ENCODE measurements at regions not wholly inside any gene's neighbourhood (a gene's known extent, or its start where the extent isn't known, plus 50 kb on each side); places are given as distances from the start of the nearest gene placed in this dataset.

DNA sequence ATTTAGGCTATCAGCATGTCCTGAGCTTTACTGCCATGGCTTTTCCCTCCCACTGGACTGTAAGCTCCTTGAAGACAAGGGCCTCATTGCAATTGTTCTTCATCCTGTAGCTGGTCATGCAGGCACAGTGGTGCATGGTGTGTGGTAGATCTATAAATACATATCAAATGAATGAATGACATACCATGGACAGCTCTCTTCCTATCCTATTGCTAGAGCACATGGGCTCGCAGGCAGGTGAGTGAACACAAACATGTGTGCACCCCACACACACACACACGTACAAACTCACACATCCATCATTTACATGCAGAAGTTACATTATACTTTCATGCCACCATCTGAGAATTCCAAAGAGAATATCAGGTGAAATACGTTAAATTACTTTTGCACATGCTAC lies 172.9 kb upstream of the RUNX1 start:
- no peak overlapping the region for H3K4me3 ChIP-seq
- H3K27ac ChIP-seq, result peak overlapping the region in 4 of 8 donors; percentile 45 to 63 (median 52)
- H3K9me3 ChIP-seq, result no peaks in the 10 kb centered on the region
- no peaks in the 10 kb centered on the region for H3K27me3 ChIP-seq (replicated peaks in 1 of 7)
- no peak for TF ChIP-seq POLR2AphosphoS5 (IDR thresholded peaks at IDR 0.05)
- TF ChIP-seq CTCF (IDR thresholded peaks at IDR 0.05 in 8 of 11, conservative IDR thresholded peaks at IDR 0.05 in 3 of 11), result no peak
- TF ChIP-seq POLR2A (IDR thresholded peaks at IDR 0.05), result no peak
- H3K4me1 ChIP-seq, result peaks cover 11 to 37% (median 26%) of the 10 kb centered on the region in 6 donors
- 66 to 81% (median 77%) methylated on average over 3 of the region's 3 CpGs for WGBS, 5 donors
- H3K36me3 ChIP-seq, result no peaks in the 10 kb centered on the region
- no peak for DNase-seq
- intact Hi-C loops (cut with DNase I; ENCODE audit: low total_unique reads), result no loop called here

DNA sequence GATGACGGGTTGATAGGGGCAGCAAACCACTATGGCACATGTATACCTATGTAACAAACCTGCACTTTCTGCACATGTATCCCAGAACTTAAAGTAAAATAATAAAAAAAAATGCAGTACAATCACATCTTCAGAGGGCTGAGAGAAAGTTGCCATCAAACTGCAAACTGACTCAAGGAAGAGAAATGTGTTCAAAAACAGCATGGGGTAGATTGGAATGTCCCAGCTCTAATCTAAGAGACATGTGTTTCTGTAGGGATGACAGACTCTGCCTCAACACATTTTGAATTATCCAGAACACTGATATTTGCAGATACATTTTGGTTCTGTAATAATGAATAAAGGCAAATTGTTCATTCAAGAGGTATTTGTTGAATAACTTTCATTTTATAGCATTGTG lies 171.2 kb upstream of the RUNX1 start:
- 90 to 100% (median 96%) methylated on average over 1 of the region's 1 CpG for WGBS, 5 donors
- intact Hi-C loops (cut with DNase I; ENCODE audit: low total_unique reads), result no loop called here
- Histone ChIP-seq H3K4me3 (no peak overlapping the region), H3K36me3 (no peaks in the 10 kb centered on the region), H3K27ac (no peak overlapping the region), H3K27me3 (replicated peaks in 1 of 7) (no peaks in the 10 kb centered on the region), H3K4me1 (peaks cover 11 to 24% (median 16%) of the 10 kb centered on the region in 6 donors), H3K9me3 (no peaks in the 10 kb centered on the region)
- no peak for DNase-seq
- TF ChIP-seq CTCF (IDR thresholded peaks at IDR 0.05 in 8 of 11, conservative IDR thresholded peaks at IDR 0.05 in 3 of 11), result no peak
- TF ChIP-seq POLR2A (IDR thresholded peaks at IDR 0.05), result no peak
- no peak for TF ChIP-seq POLR2AphosphoS5 (IDR thresholded peaks at IDR 0.05)

- intact Hi-C loops (cut with DNase I; ENCODE audit: low total_unique reads), result no loop called here
- no peak for DNase-seq
- H3K4me3 ChIP-seq, result no peak overlapping the region
- no peaks in the 10 kb centered on the region for H3K9me3 ChIP-seq
- H3K27ac ChIP-seq, result no peak overlapping the region
- peaks cover 11 to 24% (median 16%) of the 10 kb centered on the region in 6 donors for H3K4me1 ChIP-seq
- no peak for TF ChIP-seq POLR2A (IDR thresholded peaks at IDR 0.05)
- TF ChIP-seq POLR2AphosphoS5 (IDR thresholded peaks at IDR 0.05), result no peak
- no peak for TF ChIP-seq CTCF (IDR thresholded peaks at IDR 0.05 in 8 of 11, conservative IDR thresholded peaks at IDR 0.05 in 3 of 11)
- 89 to 94% (median 92%) methylated on average over 2 of the region's 2 CpGs for WGBS, 5 donors
- H3K27me3 ChIP-seq (replicated peaks in 1 of 7), result no peaks in the 10 kb centered on the region
- no peaks in the 10 kb centered on the region for H3K36me3 ChIP-seq
Observed at GRCh38 chr21:35219719-35220118, 170.6 kb upstream of the RUNX1 start.

DNA sequence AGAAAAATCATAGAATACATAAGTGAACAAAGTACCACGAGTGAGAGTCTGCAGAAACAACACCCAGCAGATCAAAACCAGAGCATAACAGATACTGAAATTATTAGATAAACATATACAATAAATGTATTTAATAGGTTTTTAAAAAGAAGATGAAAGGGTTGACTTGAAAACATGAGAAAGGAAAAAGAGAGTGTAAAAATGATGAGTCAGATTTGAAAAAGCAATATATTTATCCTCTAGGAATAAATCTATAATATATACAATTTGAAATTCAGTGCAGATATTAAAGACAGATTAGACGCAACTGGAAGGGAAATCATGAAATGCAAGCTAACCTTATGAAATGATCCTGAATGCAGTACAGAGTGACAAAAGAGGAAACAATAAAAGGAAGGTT lies 170.2 kb upstream of the RUNX1 start:
- Histone ChIP-seq H3K4me1 (peaks cover 11 to 24% (median 16%) of the 10 kb centered on the region in 6 donors), H3K4me3 (no peak overlapping the region), H3K27me3 (replicated peaks in 1 of 7) (no peaks in the 10 kb centered on the region), H3K27ac (no peak overlapping the region), H3K9me3 (no peaks in the 10 kb centered on the region), H3K36me3 (no peaks in the 10 kb centered on the region)
- no peak for DNase-seq
- WGBS, 5 donors, result 58 to 90% (median 63%) methylated on average over 2 of the region's 2 CpGs
- intact Hi-C loops (cut with DNase I; ENCODE audit: low total_unique reads), result no loop called here
- TF ChIP-seq CTCF (IDR thresholded peaks at IDR 0.05 in 8 of 11, conservative IDR thresholded peaks at IDR 0.05 in 3 of 11) (no peak), POLR2A (IDR thresholded peaks at IDR 0.05) (no peak), POLR2AphosphoS5 (IDR thresholded peaks at IDR 0.05) (no peak)

All from spleen (tissue), 11 donors.